ENCODE measurements at regions not wholly inside any gene's neighbourhood (a gene's known extent, or its start where the extent isn't known, plus 50 kb on each side); places are given as distances from the start of the nearest gene placed in this dataset.

GRCh38 chr5:147045290-147045689 is 166.7 kb upstream of the PPP2R2B start:
- no peak for TF ChIP-seq GATA2 (IDR thresholded peaks at IDR 0.05; ENCODE audit: low read depth, low read length)
- TF ChIP-seq GATA3 (IDR thresholded peaks at IDR 0.05; ENCODE audit: low read depth, low read length): no peak

Data from SH-SY5Y (cell line).